Right renal pelvis (tissue), 4 donors: ENCODE measurements at regions not wholly inside any gene's neighbourhood (a gene's known extent, or its start where the extent isn't known, plus 50 kb on each side); places are given as distances from the start of the nearest gene placed in this dataset.

Experiments used
- DNase-seq, 4 donors: peaks; one replicate each; pipeline ENCODE4 v3.0.0-alpha.2; 2013; ENCODE audit warnings: low read depth in 4 of 4, low spot score in 3 of 4, missing footprints in 1 of 4

GRCh38 chr11:111098091-111098490, 147.4 kb upstream of the POU2AF2 start:
- DNase-seq = no peak

- DNase-seq = no peak
These were observed 148.3 kb upstream of the POU2AF2 start for GRCh38 chr11:111097191-111097590.

GRCh38 chr11:111095327-111095726, 150.2 kb upstream of the POU2AF2 start:
- no peak for DNase-seq

- no peak for DNase-seq
These were observed 152.5 kb upstream of the POU2AF2 start for GRCh38 chr11:111093061-111093460.

- DNase-seq = no peak
These were observed 154.1 kb upstream of the POU2AF2 start for GRCh38 chr11:111091321-111091938.

- no peak for DNase-seq
These were observed 155.8 kb upstream of the POU2AF2 start for GRCh38 chr11:111089759-111090158.

- DNase-seq = no peak
These were observed 156.6 kb upstream of the POU2AF2 start for GRCh38 chr11:111088847-111089355.

- no peak for DNase-seq
These were observed 159.5 kb upstream of the POU2AF2 start for GRCh38 chr11:111086058-111086457.

GRCh38 chr11:111082664-111083063, 162.9 kb upstream of the POU2AF2 start:
- DNase-seq = no peak

GRCh38 chr11:111081021-111081511, 164.5 kb upstream of the POU2AF2 start:
- peak in 1 of 4 donors; percentile 42 for DNase-seq

GRCh38 chr11:111077530-111078322, 167.8 kb upstream of the POU2AF2 start:
- DNase-seq = no peak

- no peak for DNase-seq
These were observed 176.5 kb upstream of the POU2AF2 start for GRCh38 chr11:111069066-111069465.

- no peak for DNase-seq
These were observed 177.5 kb upstream of the POU2AF2 start for GRCh38 chr11:111067994-111068393.

GRCh38 chr11:111066846-111067245, 178.7 kb upstream of the POU2AF2 start:
- DNase-seq = no peak

GRCh38 chr11:111063726-111064517, 181.6 kb upstream of the POU2AF2 start:
- DNase-seq = no peak

- DNase-seq = no peak
These were observed 183.1 kb upstream of the POU2AF2 start for GRCh38 chr11:111062420-111062819.

GRCh38 chr11:111059726-111060125, 185.8 kb upstream of the POU2AF2 start:
- DNase-seq = no peak

GRCh38 chr11:111049131-111049530, 196.4 kb upstream of the POU2AF2 start:
- no peak for DNase-seq

- no peak for DNase-seq
These were observed 198.2 kb upstream of the POU2AF2 start for GRCh38 chr11:111047374-111047773.

GRCh38 chr11:111046291-111046690, 199.2 kb upstream of the POU2AF2 start:
- DNase-seq = no peak

GRCh38 chr11:111045874-111046273, 199.7 kb upstream of the POU2AF2 start:
- no peak for DNase-seq
